ENCODE measurements at regions not wholly inside any gene's neighbourhood (a gene's known extent, or its start where the extent isn't known, plus 50 kb on each side); places are given as distances from the start of the nearest gene placed in this dataset.

DNA sequence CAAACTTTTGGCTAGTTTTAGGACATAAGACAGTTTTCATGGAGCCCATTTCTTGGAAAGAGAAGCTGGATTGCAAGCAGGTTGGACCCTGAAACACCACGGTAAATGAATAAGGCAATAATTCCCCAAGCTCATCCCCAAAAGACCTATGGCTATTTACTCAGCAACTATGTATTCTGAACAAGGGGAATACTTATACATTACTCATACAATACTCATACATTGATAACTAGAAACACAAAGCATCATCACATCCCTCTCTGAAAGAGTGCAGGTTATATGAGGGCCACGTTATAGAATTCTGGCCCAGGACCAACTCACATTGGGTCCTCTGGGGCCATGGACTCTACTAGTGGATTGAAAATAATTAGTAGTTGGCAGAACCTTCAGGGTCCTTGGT, 154.8 kb downstream of the TMX3 start:
- TF ChIP-seq, protein P1, sequence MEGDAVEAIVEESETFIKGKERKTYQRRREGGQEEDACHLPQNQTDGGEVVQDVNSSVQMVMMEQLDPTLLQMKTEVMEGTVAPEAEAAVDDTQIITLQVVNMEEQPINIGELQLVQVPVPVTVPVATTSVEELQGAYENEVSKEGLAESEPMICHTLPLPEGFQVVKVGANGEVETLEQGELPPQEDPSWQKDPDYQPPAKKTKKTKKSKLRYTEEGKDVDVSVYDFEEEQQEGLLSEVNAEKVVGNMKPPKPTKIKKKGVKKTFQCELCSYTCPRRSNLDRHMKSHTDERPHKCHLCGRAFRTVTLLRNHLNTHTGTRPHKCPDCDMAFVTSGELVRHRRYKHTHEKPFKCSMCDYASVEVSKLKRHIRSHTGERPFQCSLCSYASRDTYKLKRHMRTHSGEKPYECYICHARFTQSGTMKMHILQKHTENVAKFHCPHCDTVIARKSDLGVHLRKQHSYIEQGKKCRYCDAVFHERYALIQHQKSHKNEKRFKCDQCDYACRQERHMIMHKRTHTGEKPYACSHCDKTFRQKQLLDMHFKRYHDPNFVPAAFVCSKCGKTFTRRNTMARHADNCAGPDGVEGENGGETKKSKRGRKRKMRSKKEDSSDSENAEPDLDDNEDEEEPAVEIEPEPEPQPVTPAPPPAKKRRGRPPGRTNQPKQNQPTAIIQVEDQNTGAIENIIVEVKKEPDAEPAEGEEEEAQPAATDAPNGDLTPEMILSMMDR (IDR thresholded peaks at IDR 0.05; ENCODE audit: insufficient read depth, missing control alignments), result no peak
- no peak for DNase-seq (ENCODE audit: insufficient read length, low spot score)
- FAIRE-seq, result no peak

DNA sequence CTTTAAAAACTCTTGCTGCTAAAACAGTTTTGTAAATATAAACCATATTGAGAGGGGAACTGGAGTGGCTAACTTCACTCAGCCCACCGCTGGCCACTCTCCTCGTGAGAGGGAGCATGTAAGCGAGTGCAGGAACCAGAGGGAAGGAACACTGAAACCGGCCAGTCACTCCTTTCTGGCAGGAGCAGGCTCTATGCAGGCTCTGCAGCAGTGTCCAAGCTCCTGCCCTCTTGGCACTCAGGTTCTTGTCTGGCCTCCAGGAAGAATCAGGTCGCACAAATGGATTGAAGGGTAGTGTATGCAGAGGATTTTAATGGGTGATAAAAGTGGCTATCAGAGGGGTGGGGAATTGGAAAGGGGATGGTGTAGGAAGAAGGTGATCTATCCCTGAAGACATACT, 157.7 kb downstream of the TMX3 start:
- FAIRE-seq (no peak), DNase-seq (ENCODE audit: insufficient read length, low spot score) (no peak)
- TF ChIP-seq, protein P1 (IDR thresholded peaks at IDR 0.05; ENCODE audit: insufficient read depth, missing control alignments), result no peak

DNA sequence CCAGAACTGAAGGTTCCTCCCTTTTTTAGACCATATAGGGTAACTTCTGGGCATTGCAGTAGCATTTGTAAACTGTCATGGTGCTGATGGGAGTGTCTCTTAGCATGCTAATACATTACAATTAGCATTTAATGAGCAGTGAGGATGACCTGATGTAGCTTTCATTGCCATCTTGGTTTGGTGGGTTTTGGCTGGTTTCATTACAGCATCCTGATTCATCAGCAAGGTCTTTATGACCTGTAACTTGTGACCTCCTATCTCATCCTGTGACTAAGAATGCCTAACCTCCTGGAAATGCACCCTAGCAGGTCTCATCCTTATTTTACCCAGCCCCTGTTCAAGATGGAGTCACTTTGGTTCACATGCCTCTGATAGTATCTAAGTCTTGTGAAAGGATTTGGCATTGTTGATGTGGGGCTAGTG, 159.0 kb downstream of the TMX3 start:
- FAIRE-seq (no peak), DNase-seq (ENCODE audit: insufficient read length, low spot score) (no peak)
- TF ChIP-seq, protein P1 (IDR thresholded peaks at IDR 0.05; ENCODE audit: insufficient read depth, missing control alignments), result no peak

DNA sequence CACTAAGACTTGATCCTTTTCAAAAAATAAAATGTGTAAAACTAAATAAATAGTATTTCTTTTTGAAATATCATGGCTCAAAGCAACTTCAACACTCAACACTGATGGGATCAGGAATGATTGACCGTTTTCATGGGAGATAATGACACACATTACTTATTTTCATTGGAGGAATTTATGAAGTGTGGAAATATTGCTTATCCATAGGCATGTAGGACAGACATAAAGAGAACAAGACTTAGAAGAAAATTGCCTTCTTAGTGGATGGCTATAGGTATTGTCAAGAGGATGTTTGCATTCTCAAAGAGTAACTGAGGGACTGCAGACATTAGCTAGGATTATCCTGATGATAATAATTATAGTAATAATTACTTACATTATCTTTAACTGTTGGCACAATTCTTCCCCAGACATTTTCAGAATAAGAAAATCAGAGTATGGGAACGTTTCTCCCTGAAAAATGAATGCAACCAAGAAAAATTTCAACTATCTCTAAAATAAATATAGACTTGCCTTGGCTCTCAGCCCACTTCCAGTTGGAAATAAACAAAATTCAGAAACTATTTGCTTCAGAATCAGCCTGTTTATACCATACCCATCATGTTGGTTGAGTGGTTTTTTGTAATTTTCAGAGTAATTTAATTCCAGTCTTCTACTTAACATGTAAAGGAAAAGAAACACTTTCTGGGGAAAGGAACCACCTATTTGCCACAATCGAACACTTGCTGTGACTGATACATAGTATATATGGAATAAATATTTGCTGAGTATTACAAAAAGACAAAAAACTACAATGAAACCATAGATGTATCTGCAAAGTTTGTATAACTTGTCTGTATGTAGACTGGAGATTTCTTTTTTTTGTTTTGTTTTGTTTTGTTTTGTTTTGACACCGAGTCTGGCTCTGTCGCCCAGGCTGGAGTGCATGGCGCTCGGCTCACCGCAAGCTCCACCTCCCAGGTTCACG, 165.7 kb downstream of the TMX3 start:
- TF ChIP-seq, protein P1 (IDR thresholded peaks at IDR 0.05; ENCODE audit: insufficient read depth, missing control alignments), result no peak
- peak; percentile 91 for FAIRE-seq
- no peak for DNase-seq (ENCODE audit: insufficient read length, low spot score)

DNA sequence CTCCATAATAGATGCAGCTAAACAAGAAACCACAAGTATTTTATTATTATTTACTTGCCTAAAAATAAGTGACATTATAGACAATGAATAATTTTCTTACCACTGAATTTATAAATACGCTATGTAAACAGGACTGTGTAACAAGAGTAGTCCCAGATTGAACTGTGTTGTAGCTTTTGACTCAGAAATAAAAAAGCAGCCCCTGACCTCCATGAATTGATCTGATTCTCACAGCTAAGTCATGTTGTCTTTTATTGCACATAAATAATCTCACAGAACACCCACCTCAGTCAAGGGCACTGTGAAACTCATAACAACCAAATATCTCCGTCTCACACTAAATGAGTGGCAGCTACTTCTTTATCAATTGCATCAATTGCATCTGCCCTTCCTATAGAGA, 171.6 kb downstream of the TMX3 start:
- no peak for FAIRE-seq
- no peak for DNase-seq (ENCODE audit: insufficient read length, low spot score)
- TF ChIP-seq, protein P1 (IDR thresholded peaks at IDR 0.05; ENCODE audit: insufficient read depth, missing control alignments), result no peak

DNA sequence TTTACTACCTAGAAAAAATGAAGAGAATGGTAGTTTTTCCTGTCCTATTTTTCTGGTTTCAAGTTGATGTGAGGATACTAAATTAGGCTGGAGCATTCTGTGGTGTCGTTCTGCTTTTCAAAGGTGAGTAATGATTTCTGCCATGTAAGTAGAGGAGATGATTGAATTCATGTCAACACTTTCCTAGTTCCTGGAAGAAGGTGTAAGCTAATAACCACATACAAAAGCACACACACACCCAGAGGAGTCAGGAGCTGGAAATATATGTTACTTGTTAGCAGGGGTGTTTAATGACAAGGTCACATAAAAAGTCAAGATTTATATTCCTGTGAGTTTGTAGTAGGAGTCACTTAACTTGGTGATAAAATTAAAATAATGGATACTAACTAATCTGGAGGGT, 172.1 kb downstream of the TMX3 start:
- TF ChIP-seq, protein P1 (IDR thresholded peaks at IDR 0.05; ENCODE audit: insufficient read depth, missing control alignments), result no peak
- DNase-seq (ENCODE audit: insufficient read length, low spot score) (no peak), FAIRE-seq (no peak)

DNA sequence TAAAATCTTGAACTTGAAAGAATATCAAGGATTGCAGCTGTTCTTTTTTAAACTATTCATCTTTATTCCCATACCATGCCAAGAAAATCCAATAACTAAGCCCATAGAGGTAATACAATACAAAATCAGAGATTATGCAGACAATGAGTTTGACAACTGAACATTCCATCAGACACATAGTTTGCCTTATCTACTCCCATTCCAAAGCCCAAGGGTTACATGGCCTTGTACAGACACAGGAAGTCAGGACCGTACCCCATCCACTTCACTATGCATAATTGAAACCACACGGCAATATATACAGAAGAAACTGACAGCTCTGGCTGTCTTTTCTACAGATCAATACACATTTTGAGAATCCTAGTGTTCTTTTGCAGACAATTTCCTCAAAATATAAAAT, 181.3 kb downstream of the TMX3 start:
- no peak for FAIRE-seq
- DNase-seq (ENCODE audit: insufficient read length, low spot score), result no peak
- TF ChIP-seq, protein P1 (IDR thresholded peaks at IDR 0.05; ENCODE audit: insufficient read depth, missing control alignments), result no peak

Measured in D721Med (cell line).